SHP77 treated with DMSO at 0.1 percent for 48 hours (cell line): ENCODE measurements at regions not wholly inside any gene's neighbourhood (a gene's known extent, or its start where the extent isn't known, plus 50 kb on each side); places are given as distances from the start of the nearest gene placed in this dataset.

Experiments
- DNase-seq: peaks from one replicate; lab custom pipeline; 2025; lab: John Stamatoyannopoulos, UW

DNA sequence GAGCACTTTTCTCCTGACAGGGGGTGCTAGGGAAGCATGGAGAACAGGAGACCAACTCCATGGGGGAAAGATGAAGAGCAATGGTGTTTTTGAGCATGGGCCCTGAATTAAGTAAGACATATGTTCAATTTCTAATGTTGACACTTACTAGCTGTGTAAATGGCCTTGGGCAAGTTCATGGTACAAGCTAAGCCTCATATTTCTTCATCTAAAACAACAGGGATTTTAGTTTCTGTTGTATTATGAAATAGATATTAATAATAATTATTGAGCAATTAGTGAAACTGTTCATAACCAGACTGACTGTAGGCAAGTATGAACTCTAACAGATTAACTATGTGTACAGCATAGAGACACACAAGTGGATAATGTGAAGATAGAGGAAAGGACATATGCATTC, 515.0 kb upstream of the FAT1 start:
- DNase-seq, result no peak

DNA sequence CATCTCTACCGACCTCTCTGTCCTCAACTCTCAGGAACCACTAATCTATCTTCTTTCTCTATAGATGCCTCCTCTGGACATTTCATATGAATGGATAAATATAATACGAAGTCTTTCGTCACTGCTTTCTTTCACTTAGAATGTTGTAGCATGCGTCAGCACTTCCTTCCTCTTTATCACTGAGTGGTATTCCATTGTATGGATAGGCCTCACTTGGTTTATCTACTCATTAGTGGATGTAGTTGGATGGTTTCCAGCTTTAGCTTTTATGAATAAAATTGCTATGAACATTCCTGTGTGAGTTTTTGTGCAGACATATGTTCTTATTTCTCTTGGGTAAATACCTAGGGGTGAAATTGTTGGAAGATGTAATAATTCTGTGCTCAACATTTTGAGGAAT, 528.2 kb upstream of the FAT1 start:
- DNase-seq, result no peak

DNA sequence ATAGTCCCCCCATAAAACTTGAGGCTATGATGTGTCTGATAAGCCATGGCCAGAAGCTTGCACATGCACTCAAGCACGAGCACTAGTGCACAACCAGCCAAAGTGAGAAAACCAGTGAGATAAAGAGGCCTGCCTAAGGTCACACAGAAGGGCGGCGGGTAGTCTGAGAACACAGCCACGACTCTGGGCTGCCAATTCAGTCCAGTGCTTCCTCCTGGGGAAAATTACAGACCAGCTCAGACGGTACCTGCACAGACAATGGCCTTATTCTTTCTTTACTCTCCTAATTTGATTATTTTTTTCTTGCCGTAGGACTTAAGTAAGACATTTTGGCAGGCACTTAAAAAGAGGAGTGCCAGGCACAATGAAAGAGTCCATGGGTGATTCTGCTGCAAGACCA, 533.2 kb upstream of the FAT1 start:
- DNase-seq, result no peak

DNA sequence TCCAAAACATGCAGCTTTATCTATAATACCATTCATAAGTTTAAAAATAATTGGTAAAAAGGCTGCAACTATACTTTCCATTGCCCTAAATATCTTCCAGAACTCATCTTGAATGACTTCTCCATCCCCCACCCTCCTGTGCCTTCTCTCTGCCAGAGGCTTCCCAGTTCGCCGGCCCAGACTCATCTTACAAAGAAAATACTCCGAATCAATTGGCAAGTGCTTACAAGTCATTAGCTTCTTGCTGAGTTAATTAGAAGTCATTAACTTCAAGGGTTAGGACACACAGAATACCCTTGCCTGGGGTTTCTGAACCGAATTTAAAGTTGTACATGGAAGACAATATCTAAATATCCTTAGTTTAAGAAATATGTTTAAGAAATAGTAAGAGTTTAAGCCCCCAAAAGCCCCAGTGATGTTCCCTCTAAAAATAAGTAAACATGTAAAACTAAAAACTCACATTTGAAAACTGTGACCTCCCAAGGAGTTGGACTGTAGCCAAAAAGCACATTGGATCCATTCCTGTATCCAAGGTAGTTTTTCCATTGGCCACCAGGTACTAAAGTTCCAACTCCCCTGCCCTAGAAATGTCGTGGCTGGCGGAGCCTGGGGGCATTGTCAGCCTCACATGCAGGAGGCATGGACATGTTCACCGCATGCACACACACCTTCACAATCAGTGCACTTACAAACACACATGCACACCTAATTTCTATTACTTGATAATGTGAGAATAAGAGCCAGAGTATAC, 535.2 kb upstream of the FAT1 start:
- DNase-seq, result no peak

DNA sequence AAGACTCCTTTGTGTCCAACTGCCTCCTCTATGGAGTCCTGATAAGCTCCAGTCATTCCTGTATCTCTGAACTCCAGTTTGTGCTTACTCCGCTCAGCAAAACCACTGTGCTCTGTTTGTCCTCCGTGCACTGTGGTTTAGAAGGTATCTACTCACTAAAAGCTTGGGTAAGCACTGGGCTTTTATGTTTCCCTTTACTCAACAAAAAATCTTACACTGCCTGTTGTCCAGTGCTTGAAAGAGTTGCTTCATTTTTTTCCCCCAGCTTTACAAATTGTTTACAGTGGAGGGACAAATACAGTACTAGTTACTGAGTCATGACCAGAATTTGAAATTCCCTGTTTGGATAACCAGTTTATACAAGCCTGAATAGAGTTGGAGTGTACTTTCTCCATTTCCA, 545.3 kb upstream of the FAT1 start:
- DNase-seq, result no peak

DNA sequence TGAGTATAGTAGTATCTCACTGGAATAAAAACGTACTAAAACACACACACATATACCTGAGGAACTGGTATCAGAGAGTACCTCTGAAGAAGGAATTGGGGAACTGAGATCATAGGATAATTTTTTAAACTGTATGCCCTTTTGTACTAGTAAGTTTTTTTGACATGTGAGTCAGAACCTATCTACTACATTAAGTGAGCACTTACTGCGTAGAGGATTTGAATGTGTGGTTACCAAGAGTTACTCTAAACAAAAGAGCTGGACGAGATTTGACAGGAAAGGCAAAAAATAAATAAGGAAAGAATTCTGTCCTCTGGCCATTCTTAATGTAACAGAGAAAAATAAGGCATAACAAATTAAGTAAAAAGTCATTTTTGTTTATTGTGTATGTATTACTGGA, 546.5 kb upstream of the FAT1 start:
- DNase-seq, result no peak

DNA sequence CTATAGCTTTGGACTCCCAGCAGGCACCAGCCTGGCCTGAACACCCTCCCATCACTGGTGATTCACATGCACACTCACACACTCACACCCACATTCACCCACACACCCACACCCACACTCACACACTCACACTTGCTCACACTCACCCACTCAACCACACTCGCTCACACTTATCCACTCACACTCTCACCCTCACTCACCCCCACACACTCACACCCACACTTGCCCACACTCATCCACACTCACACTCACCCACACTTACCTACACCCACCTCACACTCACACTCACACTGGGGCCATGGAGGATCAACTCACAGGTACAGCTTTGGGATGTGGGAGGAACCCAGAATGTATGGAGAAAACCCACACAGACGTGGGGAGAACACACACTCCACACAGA, 548.2 kb upstream of the FAT1 start:
- DNase-seq, result no peak

DNA sequence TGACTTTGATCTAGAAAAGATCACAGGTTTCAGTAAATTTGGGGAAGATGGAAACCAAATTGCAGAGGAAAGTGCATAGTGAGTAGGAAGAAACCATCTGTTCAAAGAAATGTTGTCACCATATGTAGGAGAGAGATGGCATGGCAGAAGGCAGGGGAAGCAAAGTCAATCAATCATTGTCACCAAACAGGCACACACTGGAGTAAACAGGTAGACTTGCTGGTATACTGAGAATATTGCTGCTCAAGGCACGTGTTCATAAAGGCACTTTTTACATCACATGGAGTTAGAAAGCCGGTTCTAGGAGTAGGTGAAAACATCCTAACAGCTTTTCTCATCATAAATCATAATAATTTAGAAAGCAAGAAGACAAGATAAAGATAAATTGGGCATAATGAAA, 550.5 kb upstream of the FAT1 start:
- DNase-seq, result no peak

DNA sequence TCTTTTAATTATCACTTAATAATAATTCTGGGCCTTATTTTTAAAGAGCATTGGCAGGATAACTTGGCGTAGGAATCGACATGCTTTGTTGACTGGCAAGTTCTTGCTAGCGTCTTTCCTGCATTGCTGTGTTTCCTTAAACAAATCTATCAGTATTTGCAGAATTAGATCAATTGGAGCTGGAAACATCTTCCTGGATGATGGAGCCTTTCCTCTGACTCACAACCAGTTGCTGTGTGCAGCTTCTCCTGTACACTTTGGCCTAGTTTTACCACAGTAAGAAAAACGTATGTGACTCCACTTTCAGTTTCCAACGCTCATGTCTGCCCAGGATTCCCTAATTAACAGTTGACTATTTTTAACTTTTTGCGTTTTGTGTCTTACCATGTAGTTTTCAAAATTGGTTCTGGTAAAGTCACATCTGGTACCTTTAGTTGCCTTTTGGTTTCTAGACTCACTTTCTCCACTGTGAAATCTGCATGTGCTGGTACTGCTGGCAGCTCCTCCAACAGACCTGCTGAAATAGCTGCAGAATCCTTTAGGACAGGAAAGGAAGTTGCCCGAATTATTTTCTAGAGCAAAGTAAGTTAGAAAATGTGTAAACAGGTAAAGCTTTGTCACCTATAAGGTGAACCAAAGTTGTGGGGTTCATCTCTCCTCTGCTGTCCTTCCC, 553.2 kb upstream of the FAT1 start:
- DNase-seq, result no peak

DNA sequence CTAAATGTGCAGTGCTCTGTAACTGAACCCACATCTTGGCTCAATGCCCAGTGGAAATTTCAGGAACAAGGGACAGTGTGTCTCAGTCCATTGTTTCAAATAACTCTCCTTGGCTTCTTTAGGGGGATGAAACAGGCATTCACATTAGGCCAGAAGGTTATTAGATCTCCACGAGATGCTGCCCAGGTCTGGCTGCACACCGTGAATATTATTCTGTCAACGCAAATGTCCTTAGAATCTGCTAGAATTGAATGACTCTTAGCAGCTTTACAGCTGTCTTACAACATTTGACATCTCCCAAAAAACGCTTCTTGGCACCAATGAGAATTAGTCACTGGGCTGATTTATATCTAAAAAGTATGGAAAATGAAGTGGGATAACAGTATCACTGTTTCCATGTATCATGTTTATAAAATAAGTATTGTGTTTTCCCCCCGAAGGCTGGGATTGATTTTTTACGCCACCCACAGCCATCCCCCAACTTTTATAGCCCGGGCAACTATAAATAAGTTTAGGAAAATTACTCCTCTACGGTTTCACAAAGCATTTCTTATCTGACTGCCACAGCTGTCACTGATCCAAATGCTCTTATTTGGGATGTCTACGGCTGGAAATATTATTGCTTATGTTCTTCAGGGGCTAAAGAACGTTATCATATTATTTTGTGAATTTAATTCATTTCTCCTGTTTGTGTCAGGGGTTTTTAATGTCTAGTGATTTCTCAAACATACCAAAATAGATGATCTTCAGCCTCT, 559.7 kb upstream of the FAT1 start:
- DNase-seq, result no peak

DNA sequence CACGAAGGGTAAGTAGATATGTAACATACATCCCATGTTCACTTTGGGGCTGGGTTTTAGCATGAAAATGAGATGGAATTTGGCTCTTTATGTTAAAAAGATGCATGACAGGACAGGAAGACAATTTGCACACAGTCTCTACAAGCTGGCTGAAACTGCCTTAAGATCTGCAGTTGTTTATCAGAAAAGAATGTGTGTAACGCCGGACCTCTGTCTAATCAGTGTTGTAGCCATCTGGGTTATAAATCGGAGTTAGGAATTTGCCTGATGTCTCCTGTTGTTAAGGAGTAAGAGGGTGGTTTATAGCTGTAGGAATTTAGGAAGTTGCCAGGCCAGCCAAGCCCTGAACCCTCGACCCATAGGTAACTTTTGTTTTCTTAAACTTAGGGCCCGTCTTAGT, 562.9 kb upstream of the FAT1 start:
- no peak for DNase-seq

DNA sequence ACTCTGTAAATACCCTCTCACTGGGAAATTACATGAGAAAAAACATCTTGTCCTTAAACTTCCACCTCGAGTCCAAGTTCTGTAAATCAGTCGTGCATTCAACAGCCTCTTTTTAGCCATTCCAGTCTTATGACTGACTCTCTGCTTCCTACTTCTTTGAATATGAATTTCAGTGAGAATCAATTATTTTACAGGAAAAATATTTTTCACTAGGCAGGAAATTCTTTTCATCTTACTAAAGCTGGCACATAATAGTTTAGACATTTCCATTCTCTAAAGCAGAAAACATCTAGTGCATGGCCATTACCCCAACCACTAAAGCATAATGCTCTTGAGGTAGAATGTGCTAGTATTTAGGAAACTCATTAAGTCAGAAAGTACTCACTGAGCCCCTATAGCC, 565.7 kb upstream of the FAT1 start:
- no peak for DNase-seq

DNA sequence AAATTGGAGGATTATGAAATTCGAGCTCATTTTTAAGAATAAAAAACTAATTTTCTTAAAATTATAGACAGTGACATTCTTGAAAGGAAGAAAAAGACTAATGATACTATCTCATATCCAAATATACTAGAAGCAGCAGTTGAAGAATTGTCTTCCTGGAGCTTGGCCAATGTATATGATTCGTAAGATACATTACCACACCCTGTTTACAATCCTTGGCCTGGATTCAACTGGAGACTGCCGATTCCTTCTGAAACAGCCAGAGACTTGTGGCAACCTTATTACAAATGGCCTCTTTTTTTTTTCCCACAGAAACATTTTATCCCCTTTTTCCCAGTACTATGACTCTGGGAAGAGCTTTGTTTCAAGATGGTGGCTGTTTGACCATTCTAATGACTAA, 571.2 kb upstream of the FAT1 start:
- DNase-seq, result no peak

DNA sequence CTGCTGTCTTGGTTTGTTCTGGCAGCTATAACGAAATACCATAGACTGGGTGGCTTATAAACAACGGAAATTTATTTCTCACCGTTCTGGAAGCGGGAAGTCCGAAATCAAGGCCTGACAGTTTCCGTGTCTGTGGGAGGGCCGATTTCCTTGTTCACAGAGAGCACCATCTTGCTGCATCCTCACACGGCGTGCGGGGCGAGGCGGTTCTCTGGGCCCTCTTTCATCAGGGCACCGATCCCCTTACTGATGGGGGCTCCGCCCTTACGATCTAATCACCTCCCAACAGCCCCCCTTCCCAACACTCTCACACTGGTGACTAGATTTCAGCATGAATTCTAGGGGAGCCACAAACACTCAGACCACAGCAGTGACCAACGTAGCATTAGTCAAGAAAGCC, 578.3 kb upstream of the FAT1 start:
- no peak for DNase-seq

DNA sequence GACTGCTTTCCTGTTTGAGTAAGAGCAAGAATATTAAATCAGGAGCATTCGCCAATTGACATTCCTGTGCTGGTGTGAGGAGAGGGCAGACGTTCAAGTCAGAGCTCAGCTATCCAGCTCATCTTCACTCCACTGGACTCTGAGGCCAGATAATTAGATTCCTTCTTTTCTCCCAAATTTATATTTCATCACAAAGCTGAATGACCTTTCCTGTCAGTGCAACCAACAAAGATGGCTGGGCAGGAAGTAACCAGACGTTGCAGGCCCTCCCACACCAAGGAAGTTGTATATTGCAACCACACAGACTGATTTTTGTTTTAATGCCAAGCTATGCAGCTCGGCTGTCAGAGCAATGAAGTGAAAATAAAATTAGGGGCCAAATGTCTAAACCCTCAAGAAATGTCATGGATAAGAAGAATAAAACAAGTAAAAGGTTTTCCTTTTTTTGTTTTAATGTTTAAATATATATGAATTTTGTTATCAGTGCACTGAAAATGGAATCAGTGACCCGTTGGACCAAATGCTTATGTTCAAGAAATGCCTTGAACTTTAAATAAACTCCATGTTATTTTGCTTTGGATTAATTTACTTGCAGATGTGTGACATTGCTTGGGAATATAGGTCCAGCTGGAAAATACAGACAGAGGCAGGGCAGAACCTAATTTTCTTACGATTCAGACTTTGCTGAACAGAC, 578.9 kb upstream of the FAT1 start:
- no peak for DNase-seq

DNA sequence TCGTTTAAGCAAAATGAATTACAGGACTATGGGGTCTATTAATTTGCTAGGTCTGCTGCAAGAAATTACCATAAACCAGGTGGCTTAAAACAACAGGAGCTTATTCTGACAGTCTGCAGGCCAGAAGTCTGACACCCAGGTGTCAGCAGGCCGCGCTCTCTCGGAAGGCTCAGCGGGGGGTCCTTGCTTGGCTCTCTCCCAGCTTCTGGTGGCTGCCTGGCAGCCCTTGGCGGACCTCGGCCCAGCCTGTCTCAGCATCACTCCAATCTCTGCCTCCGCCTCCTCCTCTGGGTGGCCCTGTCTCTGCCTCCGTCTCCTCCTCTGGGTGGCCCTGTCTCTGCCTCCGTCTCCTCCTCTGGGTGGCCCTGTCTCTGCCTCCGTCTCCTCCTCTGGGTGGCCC, 580.5 kb upstream of the FAT1 start:
- DNase-seq, result peak; percentile 20

DNA sequence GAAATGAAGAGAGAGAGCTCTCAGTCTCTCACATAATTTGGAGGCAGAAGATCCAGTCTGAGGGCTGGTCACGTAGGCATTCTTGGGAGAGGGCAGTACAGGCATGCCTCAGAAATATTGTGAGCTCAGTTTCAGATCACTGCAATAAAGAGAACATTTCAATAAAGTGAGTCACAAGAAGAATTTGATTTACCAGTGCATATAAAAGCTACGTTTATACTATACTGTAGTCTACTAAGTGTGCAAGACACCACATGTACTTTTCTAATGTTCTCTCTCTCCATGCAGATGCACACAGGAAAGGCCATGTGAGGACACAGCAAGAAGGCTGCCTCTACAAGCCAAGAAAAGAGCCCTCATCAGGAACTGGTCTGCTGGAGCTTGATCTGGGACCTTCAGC, 583.5 kb upstream of the FAT1 start:
- DNase-seq, result no peak

DNA sequence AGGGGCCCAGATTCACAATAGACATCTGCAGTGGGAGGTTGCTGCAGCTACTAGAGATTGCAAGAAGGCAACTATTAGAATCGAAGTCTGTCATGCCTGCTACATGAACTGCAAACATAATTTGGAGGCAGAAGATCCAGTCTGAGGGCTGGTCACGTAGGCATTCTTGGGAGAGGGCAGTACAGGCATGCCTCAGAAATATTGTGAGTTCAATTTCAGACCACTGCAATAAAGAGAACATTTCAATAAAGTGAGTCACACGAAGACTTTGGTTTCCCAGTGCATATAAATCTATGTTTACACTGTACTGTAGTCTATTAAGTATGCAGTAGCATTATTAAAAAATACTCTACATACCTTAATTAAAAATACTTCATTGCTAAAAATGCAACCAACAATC, 585.8 kb upstream of the FAT1 start:
- DNase-seq, result no peak

DNA sequence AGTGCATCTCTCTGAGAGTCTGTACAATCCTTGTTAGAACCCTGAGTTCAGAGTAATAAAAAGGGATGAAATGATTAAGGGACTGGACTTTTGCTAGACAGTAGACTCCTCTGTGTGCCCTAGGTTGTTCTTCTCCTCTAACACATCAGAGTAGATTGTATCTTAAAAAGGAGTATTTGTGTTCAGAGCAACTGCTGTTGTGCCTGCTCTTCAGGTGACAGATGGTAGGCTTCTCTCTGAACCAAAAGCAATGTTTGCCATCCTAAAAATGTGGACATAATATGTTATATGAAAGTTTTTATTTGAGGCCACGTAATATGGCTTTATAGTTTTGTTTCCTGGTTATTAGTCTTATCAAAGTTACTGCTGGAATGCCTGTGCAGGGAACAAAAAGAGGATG, 588.6 kb upstream of the FAT1 start:
- no peak for DNase-seq

DNA sequence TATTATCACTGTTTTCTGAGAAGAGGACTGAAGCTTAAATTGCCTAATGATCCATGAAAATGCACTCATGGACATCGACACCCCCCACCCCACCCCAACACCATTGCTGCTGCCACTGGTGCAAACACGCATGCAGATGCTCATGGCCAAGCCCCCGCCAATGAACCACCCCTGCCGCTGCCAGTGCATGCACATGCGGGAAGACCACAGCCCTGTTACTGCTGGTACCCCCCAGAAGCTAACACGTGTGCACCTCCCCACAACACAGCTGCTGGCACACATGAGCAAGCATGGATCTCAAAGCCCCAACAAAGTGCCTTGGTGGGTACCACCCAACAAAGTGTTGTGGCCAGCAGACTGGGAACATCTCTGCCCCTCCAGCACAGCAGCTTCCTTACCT, 594.1 kb upstream of the FAT1 start:
- DNase-seq, result no peak

DNA sequence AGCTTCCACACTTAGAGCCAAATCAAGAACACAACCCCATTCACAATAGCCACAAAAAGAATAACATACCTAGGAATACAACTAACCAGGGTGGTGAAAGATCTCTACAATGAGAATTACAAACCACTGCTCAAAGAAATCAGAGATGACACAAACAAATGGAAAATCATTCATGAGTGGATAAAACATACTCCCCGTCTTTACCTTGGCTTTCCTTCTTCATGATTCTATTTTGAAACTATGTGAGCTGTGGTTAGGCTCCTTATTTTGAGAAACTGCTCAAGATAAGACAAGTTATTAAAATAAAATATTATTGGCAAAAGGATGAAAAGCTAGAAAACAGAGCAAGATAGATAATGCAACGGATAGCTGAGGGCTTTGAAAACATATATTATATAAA, 598.1 kb upstream of the FAT1 start:
- no peak for DNase-seq

DNA sequence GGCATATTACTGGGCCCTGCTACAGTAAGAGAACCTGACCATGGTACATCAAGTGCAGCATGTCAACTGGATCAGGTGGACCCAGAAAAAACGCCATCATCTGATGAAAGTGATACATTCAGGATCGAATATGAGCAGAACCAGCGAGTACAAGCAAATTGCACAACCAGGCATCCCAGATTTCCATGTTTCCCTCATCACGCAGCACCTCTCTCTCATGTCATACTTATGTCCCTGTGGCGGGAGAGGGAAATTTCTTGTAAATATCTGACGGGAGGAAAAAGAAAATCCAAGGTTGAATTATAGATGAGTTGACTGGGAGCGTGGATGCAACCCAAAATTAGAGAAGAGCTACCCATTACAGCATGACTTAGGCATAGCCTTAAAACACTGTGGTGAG, 608.5 kb upstream of the FAT1 start:
- no peak for DNase-seq

DNA sequence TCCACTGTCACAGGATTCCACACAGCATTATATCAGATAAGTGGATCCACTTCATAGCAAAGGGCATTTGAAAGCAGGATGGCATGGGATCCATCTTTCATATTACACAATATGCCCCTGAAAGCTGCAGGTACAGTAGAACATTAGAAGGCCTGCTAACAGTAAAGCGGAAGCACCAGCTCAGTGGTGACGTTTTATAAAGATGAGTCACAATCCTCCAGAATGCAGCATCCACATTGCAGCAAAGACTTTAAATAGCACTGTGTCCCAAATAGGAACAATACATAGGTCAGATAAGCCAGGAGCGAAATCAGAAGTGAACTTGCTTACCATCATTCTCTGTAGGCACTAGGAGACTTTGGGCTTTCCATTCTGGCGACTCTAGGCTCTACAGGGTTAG, 609.5 kb upstream of the FAT1 start:
- DNase-seq, result no peak
